Spleen (tissue), 7 donors: ENCODE measurements at regions not wholly inside any gene's neighbourhood (a gene's known extent, or its start where the extent isn't known, plus 50 kb on each side); places are given as distances from the start of the nearest gene placed in this dataset.

Source experiments
- CTCF ChIP-seq, 11 experiments: fragments of 200-600 bp in 7 of 11; fragments of 450-650 bp in 4 of 11; sonication (generic) in 4 of 11; IDR thresholded peaks in 8 of 11; conservative IDR thresholded peaks in 3 of 11; 1 replicate in 7 of 11; 2 replicates in 4 of 11; pipeline versions ENCODE4 v1.4.0 to v1.8.0; 2016 to 2021; ENCODE audit warnings: antibody characterized with exemption in 11 of 11, inconsistent platforms in 4 of 11, mild to moderate bottlenecking in 1 of 11
- POLR2A ChIP-seq, 3 donors: fragments of 450-650 bp; IDR thresholded peaks; one replicate each; pipeline ENCODE4 v1.5.1; 2017; ENCODE audit warnings: antibody characterized with exemption in 3 of 3, mild to moderate bottlenecking in 1 of 3
- donor health status: DM: no; HTN: no; CAD: no; lungs with moderate emphysema.
- donor health status: DM: no; HTN: no; CAD: no.
- donor health status: DM: no; HTN: no; CAD: no.

- no peak for TF ChIP-seq CTCF (IDR thresholded peaks at IDR 0.05 in 8 of 11, conservative IDR thresholded peaks at IDR 0.05 in 3 of 11)
- TF ChIP-seq POLR2A (IDR thresholded peaks at IDR 0.05) = no peak
Observed at GRCh38 chr5:103450333-103451061, 112.1 kb downstream of the NUDT12 start.
